NT2/D1 (cell line): ENCODE measurements at regions not wholly inside any gene's neighbourhood (a gene's known extent, or its start where the extent isn't known, plus 50 kb on each side); places are given as distances from the start of the nearest gene placed in this dataset.

Source experiments
- SUZ12 ChIP-seq: IDR thresholded peaks from 2 replicates; pipeline ENCODE4 v1.6.1; 2011; ENCODE audit not compliant: insufficient read length, insufficient read depth; ENCODE audit errors: extremely low read depth
- YY1 ChIP-seq: IDR thresholded peaks from 2 replicates; pipeline ENCODE4 v1.6.1; 2011; ENCODE audit not compliant: insufficient read length, insufficient read depth
- ZNF274 ChIP-seq: IDR thresholded peaks from 2 replicates; pipeline ENCODE4 v1.6.1; 2011; ENCODE audit warnings: mild to moderate bottlenecking, low read depth, low read length

- TF ChIP-seq SUZ12 (no peak), ZNF274 (no peak), YY1 (no peak)
Measured at GRCh38 chr6:4309540-4309939, 174.2 kb upstream of the ECI2 start.
